ENCODE measurements at regions not wholly inside any gene's neighbourhood (a gene's known extent, or its start where the extent isn't known, plus 50 kb on each side); places are given as distances from the start of the nearest gene placed in this dataset.

GRCh38 chr13:40470660-40471059 lies 195.8 kb downstream of the FOXO1 start:
- TF ChIP-seq POLR2AphosphoS5 (IDR thresholded peaks at IDR 0.05; ENCODE audit: low read length): no peak
- no peak for TF ChIP-seq POLR2A (IDR thresholded peaks at IDR 0.05; ENCODE audit: low read depth, low read length)
- no peak for TF ChIP-seq FOXM1 (IDR thresholded peaks at IDR 0.05; ENCODE audit: low read depth, low read length)
- TF ChIP-seq CTCF (IDR thresholded peaks at IDR 0.05 in 2 of 3, conservative IDR thresholded peaks at IDR 0.05 in 1 of 3; ENCODE audit: control insufficient read depth in 2 of 3, extremely low read depth in 1 of 3, insufficient read depth in 1 of 3, low read depth in 3 of 3, low read length in 3 of 3): no peak
- no peak for TF ChIP-seq REST (IDR thresholded peaks at IDR 0.05; ENCODE audit: low read depth, low read length)
